Dermis blood vessel endothelial cell (primary cell): ENCODE measurements at regions not wholly inside any gene's neighbourhood (a gene's known extent, or its start where the extent isn't known, plus 50 kb on each side); places are given as distances from the start of the nearest gene placed in this dataset.

ENCODE experiments used
- DNase-seq: peaks from one replicate; pipeline ENCODE4 v3.0.0; 2010

DNA sequence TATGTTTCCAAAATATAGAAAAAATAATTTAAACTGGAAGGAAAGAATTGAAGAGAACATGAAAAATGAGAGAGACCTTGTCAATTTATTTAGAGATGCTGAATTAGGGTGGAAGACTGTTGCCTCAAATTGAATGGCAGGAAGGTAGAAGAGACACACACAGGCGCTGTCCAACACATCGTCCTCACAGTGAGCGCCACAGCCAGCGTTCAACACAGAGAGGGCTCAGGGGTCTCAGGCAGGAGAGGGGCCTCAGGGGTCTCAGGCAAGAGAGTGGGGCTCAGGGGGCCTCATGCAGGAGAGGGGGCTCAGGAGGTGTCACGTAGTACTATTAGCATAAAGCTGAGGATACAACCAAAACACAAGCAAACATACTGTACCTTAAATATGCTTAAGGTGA is 65.7 kb downstream of the TMEM18 start:
- DNase-seq = no peak

DNA sequence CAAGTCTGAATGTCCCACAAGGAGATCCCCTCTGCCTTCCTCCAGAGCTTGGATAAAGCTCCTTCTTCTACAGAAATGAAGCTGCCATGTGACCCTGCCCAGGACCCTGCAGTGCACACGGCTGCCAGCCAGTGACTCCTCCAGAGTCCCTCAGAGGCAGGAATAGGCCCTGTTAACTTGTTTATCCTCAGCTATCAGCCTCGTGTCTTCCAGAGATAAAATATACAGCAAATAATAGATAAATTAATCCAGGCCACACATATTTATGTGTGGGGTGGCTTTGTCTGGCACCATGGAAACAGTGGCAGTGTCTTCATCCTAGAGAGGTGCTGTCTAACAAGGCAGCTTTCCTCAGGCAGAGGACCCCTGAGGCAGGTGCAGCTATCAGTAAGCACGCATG is 66.7 kb downstream of the TMEM18 start:
- no peak for DNase-seq

DNA sequence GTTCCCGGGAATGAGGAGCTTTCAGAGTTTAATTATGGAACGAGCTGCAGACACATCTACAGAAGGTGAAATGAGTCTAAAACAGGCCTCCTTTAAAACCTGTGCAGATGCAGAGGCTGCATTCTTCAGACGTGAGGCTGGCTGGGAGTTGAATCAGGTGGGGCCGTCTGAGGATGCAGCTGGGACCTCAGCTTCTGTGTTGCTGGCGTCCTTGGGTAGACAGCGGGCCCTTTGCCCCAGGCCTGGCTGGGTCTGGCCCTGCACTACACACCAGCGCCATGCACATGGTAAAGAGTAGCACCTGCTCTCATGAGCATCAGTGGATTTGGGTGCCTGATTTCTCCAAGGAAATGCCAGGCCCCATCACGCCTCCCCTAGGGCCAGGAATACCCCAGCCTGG is 67.3 kb downstream of the TMEM18 start:
- DNase-seq = no peak

DNA sequence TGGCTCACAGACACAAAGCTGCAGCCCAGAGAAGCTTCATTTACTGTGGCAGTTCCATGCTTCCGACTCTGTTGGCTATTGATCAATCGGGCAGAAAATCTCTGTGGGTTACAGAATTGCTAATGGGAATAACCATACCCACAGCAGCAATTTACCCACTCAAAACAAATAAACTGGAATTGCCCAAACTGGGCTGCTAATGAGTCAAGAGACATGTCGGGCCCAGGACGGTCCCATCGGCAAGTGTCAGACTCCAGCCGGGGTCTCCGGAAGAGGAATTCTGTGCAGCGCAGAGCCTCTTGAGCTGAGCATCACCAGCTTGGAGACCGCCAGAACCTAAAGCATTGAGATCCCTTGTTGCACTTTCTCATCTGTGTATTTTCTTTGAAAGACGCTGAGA is 67.8 kb downstream of the TMEM18 start:
- no peak for DNase-seq

DNA sequence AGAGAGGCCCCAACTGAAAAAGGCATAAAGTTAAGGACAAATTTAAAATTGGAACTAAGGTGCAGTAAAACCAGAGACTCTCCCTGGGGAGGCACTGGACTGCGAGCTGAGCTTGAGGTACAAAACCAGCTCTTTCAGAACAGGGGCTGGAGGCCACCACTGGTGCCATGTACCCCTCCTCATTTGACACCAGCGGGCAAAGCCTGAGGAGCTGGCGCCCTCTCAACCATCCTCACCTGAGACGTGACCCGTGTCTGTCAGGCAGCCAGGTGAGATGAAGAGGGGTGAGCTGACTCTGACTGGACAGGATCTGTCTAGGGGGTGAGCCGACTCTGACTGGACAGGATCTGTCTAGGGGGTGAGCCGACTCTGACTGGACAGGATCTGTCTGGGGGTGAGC is 68.5 kb downstream of the TMEM18 start:
- no peak for DNase-seq

DNA sequence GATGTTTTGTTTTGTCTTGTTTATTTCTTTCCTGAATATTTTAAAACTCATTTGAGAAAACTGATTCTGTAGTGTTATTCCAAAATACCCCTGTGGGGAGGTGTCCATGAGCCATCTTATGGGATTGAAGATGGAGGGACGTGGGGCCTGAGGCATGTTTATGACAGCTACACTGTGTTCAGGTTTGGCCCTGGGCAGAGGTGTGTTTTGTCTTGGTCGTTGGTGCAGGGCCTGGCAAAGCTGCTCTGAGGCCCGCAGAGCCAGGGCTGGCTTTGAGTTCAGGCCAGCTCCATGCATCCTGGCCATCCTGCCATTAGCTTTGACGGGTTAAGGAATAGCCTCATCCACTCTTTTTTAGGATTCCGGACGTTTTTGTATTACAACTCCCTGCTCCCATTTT is 68.9 kb downstream of the TMEM18 start:
- DNase-seq = no peak

DNA sequence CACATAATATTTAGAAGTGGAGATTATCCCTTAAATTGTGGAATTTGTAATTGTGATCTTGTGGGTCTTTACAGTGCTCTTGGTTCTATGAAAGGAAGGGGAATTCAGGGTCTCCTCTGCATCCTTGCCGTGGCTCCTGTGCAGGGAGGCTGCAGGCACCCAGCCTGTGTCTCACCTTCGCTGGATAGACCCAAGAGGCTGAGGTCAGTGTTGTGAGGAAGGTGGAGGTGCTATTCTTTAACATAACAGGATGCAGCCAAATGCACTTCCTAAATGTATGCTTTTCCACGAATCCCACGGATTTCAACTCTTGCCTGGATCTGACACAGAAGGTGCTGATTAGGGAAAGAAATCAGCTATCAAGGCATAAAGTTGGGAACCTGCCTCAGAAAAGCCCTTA is 69.5 kb downstream of the TMEM18 start:
- no peak for DNase-seq

DNA sequence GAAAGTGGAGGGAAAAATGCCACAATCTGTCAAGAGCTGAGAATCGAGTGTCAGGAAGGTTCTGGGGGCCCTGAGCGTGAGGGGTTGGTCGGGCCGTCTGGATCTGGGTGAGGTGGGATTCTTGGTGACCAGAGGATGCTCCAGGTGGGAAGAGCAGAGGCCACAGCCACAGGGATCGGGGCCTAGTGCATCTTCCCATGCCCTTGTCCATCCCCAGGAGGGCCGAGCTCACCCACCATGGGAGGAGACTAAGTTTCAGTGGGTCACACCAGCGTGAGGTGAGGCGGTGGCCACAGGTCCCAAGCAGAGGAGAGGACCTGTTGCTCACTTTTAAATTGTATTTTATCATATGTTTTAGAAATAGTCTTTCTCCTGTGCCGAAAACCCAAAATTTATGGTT is 70.0 kb downstream of the TMEM18 start:
- no peak for DNase-seq

DNA sequence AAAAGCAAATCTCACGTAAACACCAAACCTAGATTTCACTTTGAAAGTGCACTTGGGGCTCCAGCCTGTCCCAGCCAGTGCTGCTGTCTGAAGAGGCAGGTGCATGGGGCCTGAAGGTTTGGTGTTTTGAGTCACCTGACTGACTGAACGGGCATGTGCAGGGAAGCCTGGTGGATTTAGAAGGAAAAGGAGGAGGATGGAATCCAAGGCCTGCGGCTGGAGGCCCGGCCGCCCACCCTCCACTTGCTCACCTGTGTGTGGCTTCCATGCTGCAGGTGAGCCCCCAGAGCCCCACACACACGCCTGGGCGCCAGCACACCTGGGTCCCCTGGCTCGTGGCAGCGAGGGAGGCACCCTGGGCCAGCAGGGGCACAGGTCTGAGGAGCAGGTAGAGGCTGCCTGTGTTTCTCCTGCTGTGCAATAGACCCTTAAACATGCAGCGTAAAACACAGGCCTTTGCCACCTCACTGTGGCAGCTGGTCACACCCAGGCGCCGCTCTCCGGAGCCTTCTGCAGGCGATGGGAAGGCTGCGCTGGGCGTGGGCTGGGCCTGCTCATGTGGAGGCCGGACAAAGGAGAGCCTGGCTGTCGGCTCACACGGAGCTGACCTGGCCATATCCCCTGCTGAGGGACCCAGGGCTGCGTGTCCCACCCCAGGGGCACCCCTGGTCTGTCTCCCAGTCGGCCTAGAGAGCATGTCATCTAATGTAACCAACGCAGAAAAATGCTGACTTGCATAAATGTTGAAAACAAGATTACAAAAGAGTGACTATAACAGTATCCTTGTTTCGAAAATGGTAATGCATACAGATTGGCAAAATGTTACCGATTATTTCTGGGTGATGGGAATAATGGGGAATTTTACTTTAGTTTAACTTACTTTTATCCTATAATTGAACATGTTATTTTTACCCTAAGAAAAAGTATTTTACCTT is 71.3 kb downstream of the TMEM18 start:
- no peak for DNase-seq

DNA sequence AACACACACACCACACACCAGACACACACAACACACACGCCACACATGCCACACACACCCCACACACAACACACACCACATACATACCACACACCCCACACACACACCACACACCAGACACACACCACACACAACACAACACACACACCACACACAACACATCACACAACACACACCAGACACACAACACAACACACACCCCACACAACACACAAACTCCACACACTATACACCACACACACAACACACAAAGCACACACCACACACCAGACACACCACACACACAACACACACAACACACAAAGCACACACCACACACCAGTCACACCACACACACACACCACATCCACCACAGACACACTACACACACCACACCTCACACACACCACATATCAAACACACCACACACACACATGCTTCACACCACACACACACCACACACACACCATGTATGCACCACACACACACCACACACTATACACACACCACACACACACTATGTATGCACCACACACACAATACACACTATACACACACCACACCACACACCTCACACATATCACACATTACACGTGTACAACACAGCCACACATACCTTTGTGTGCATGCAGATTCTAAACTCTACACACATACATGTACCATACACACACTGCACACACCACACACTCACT is 72.2 kb downstream of the TMEM18 start:
- DNase-seq = no peak

DNA sequence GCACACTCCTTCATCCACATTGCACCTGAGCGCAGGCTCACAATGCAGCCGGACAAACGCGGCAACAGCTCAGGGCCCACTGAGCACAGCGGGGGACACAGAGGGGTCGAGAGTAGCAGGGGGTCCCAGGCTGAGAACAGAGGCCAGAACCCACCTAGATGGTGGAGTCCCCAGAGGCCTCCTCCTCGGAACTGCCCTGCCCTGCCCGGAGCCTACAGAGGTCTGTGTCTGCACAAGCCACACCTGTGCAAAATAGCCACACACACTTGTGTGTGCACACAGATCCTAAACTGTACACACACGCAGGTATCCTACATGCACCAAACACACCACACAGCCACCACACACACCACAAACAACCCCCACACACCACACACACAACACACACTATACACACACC is 72.8 kb downstream of the TMEM18 start:
- DNase-seq = no peak

DNA sequence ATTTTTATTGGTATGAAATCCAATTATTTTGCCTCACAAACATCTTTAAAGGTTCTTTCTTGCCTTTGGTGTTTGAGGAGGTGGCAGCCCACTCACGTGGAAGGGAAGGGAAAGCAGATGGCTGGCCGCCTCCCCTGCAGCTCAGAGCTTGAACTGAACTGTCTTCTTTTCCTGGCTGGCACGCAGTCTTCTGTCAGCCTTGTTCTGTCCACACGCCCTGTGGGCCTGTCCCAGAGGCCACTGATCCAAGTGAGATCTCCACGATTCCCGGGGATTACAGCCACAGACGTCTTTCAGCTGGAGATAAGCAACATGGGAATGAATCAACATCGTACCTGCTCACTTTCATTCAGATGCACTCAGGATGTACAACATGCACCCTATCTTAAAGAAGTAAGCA is 73.3 kb downstream of the TMEM18 start:
- DNase-seq = no peak

DNA sequence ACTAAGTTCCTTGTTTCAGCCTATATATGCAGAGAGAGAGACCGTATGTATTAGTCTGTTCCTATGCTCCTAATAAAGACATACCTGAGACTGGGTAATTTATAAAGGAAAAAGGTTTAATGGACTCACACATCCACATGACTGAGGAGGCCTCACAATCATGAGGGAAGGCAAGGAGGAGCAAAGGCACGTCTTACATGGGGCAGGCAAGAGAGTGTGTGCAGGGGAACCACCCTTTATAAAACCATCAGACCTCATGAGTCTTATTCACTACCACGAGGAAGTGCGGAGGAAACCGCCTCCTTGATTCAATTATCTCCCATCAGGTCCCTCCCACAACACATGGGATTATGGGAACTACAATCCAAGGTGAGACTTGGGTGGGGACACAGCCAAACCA is 73.8 kb downstream of the TMEM18 start:
- DNase-seq = no peak

DNA sequence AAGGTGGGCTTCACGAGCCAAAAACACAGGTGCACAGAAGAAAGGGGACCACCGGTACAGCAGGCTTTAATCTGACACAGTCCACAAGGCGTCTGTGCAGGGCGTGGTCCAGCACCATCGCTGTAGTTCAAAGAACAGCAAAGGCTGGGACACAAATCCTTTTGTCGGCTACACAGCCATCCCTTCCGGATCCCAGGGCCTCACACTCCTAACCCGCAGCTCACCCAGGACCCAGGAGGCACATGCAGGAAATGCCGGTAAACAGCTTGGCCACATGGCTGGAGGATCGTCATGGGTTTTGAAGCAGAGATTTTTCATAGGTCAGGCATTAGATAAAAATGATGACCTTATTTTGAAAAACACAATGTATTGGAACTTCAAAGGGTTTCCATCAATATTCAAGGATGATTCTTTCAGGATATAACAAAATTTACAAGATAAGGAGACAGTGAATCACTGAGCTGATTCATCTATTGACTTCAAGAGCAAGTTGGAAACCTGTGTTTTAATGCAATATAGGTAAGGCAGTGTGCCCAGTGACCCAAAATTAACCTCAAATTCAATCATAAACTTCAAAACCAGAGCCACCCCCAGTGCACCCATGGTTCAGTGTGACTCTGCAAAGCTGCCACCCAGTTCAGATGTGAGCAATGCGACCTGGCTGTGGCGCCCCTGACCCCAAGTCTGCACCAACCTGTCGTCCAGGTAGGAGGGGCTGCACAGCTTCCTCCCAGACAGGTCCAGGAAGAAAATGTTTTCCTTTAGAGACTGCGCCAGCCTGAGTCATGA is 74.4 kb downstream of the TMEM18 start:
- DNase-seq = no peak

DNA sequence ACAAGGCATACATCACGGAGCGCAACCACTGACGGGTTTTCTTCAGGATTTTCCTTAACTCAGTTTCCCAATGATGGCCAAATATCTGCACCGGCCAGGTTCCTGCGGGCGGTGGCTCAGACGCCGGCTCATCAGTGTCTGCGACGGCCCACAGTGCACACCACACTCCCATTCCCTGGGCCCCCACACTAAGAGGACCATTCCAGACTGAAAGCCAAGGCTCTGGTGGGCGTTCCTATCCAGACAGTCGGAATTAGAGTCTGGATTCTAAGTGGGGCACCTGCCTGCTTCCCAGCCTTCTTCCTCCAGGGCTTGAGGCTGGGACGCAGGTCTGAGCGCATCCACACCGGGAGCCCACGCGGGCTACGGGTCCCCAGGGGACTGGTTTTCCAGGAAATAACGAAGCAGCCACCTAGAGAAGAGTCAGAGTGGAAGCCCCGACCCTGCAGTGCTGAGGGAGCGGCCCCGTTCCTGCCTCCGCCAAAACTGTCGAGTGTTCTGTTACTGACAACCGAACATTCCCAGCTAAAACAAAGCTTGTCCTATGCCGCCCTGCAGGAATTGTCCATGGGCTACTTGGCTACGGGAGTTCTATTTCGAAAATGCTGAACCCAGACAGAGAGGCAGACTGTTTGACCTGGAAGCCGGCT is 75.3 kb downstream of the TMEM18 start:
- no peak for DNase-seq

DNA sequence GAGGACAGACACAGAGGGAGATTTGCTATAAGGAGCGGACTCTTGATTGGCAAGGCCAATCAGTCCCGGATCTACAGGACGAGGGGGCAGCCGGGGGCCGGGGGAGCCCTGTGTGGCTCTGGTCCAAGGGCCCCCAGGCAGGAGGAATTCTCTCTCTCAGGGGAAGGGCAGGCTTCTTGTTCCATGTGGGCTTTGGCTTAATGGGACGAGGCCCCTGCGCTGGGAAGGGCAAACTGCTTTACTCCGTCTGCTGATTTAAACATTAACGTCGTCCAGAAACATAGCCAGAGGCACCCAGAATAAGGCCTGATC is 75.9 kb downstream of the TMEM18 start:
- DNase-seq = no peak

DNA sequence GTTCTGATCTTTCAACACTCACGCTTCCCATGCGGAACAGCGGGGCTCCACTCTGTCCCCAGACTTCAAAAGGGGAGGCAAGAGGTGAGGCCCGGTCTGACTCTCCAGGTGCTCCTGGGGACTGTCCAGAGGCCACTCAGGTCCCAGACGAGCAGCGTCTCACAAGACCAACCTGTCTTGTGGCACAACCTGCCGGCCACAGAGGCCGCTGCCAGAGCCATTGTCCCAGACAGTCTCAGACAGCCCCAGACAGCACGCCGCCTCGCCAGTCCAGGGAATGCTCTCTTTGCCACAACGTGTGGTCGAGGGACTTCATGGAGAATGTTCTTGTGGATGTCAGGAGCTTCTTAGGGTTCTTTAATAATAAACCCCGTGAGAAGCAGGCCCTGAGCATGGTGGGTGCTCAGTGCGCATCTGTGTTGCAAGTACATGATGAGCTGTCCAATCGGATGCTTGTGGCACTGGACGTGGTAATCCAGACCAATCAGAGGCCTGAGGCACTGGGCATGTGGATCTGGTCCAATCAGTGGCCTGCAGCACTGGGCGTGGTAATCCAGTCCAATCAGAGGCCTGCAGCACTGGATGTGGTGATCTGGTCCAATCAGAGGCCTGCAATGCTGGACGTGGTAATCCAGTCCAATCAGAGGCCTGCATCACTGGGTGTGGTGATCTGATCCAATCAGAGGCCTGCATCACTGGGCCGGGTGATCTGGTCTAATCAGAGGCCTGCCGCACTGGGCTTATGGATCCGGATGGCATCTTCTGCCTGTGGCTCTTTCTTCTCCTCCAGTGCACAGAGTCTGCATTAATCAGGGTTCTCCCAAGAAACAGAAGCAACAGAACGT is 76.4 kb downstream of the TMEM18 start:
- no peak for DNase-seq

DNA sequence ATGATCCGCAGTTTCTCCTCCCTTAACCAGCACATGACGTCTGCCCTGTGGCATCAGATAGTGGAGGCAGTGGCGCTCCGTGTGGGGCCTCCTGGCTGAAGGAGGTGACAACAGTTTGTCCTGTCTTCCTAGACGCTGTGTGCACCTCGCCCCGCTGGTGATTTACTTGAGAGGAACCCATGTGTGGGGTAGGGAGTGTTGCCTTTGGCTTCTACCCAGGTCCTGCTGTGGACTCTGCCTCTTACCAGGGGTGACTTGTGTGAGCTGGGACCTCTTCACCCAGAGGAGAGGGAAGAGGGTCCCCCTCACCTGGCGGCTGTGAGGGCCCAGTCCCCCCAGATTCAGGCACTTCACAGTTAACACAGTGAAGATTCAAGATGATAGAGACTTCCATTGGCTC is 77.6 kb downstream of the TMEM18 start:
- no peak for DNase-seq

DNA sequence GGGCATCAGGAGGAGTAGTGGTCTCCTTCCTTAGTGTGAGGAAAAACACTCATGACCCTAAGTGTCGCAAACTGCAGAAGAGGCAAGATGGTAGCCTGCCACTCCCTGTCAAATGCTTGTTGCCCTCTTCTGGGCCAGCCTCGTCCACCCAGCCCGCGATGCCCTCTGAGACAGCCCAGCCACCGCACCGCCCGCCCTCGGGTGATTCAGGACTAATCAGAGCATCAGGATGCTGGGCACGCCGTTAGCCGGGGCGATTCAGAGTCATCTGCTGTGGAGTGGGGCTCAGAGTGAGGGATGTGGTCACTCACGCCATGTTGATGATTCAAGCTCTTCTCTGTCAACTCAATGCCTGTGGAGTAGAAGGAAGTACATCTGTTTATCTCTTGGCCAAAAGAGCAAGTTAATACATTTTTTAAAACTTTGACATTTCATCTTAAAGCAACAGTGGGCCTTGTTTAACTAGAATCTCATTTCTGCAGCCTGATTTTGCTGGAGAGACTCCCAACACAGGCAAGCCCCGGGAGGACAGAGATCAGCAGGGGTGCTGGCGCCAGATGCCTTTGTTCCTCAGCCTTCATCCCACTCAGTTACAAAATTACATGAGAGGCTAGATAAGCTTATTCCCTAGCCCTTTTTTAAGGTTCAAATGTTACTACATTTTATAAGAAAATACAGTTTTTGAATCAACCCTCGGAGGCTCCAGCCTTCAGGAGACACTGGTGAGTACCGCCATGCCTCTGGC is 79.0 kb downstream of the TMEM18 start:
- no peak for DNase-seq

DNA sequence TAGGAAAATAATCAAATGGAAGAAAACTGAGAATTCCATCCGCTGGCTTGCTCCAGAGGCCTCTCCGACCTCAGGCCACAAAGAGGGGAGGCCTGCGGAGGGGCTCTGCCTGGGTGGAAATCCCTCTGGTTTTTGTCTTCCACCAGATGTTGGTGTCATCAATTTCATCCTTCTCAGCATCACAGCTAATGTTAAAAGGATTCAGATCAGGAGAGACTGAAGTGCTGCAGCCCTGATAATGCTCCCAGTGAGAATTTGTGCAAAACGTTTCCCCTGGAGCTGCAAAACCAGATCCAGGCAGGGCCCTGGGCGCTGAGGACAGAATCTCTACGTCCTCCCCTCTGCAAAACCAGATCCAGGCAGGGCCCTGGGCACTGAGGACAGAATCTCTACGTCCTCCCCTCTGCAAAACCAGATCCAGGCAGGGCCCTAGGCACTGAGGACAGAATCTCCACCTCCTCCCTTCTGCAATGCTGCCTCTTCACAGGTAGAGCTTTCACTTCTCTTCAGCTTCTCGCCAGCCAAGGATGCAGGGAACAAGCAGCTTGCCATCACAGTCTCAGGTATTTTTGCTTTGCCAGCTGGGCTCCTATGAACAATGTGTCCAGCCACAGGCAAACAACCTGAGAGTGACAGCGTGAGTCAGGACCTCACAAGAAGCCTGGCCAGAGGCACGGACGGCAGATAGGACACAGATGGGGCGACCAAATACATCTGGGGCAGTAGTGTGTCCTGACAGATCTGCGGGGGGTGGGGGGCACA is 81.2 kb downstream of the TMEM18 start:
- no peak for DNase-seq
